ENCODE measurements at regions not wholly inside any gene's neighbourhood (a gene's known extent, or its start where the extent isn't known, plus 50 kb on each side); places are given as distances from the start of the nearest gene placed in this dataset.

DNA sequence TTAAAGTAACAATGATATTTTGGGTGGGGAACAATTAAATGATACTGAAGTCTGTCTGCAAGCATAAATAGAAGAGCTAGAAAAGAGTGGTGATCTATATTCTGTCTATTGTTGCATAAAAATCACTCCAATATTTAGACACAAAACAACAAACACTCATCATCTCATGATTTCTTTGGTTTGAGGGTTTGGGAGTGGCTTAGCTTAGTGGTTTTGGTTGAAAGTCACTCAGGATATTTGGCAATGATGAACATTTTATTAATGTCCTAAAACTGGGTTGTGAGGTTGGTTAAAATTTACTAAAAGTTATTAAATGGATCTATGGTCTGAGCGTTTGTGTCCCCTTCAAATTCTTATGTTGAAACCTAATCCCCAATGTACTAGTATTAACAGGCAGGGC, 54.7 kb upstream of the EGFR start:
- TF ChIP-seq, protein P1, sequence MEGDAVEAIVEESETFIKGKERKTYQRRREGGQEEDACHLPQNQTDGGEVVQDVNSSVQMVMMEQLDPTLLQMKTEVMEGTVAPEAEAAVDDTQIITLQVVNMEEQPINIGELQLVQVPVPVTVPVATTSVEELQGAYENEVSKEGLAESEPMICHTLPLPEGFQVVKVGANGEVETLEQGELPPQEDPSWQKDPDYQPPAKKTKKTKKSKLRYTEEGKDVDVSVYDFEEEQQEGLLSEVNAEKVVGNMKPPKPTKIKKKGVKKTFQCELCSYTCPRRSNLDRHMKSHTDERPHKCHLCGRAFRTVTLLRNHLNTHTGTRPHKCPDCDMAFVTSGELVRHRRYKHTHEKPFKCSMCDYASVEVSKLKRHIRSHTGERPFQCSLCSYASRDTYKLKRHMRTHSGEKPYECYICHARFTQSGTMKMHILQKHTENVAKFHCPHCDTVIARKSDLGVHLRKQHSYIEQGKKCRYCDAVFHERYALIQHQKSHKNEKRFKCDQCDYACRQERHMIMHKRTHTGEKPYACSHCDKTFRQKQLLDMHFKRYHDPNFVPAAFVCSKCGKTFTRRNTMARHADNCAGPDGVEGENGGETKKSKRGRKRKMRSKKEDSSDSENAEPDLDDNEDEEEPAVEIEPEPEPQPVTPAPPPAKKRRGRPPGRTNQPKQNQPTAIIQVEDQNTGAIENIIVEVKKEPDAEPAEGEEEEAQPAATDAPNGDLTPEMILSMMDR (IDR thresholded peaks at IDR 0.05; ENCODE audit: borderline replicate concordance, extremely low read depth, low read length, poor library complexity, severe bottlenecking): no peak
- TF ChIP-seq EZH2 (IDR thresholded peaks at IDR 0.05; ENCODE audit: borderline replicate concordance, low read depth, low read length, severe bottlenecking): no peak
